Mesendoderm (in vitro differentiated cells): ENCODE measurements at regions not wholly inside any gene's neighbourhood (a gene's known extent, or its start where the extent isn't known, plus 50 kb on each side); places are given as distances from the start of the nearest gene placed in this dataset.

Experiments used
- DNase-seq: peaks from one replicate; pipeline ENCODE4 v3.0.0; 2013
- H2AK5ac ChIP-seq: 2 replicates; pipeline ENCODE4 v1.6.1; 2013; ENCODE audit warnings: low read length, inconsistent platforms
- H2BK120ac ChIP-seq: 2 replicates; pipeline ENCODE4 v1.6.1; 2013; ENCODE audit warnings: low read depth, mild to moderate bottlenecking, low read length, moderate library complexity, mixed read lengths
- H2BK15ac ChIP-seq: replicated peaks from 2 replicates; pipeline ENCODE4 v1.6.1; 2013; ENCODE audit warnings: low read depth, mild to moderate bottlenecking, moderate library complexity
- H2BK5ac ChIP-seq: 2 replicates; pipeline ENCODE4 v1.6.1; 2013; ENCODE audit warnings: low read length, inconsistent platforms
- H3K18ac ChIP-seq: 2 replicates; pipeline ENCODE4 v1.6.1; 2013; ENCODE audit warnings: mild to moderate bottlenecking, low read length, mixed read lengths
- H3K23ac ChIP-seq: one replicate; pipeline ENCODE4 v1.6.1; 2013; ENCODE audit warnings: low read length
- H3K27ac ChIP-seq: 2 replicates; pipeline ENCODE4 v1.5.1; 2013; ENCODE audit warnings: low read depth, mild to moderate bottlenecking, inconsistent platforms, low read length, moderate library complexity
- H3K27me3 ChIP-seq: 2 replicates; pipeline ENCODE4 v1.6.1; 2013; ENCODE audit warnings: low read length, control low read depth, mild to moderate bottlenecking, inconsistent platforms; ENCODE audit not compliant: insufficient read depth, poor library complexity
- H3K36me3 ChIP-seq: 2 replicates; pipeline ENCODE4 v1.6.1; 2013; ENCODE audit warnings: low read length, inconsistent platforms; ENCODE audit not compliant: control insufficient read depth, insufficient read depth
- H3K4ac ChIP-seq: one replicate; pipeline ENCODE4 v1.6.1; 2013; ENCODE audit warnings: low read depth, mild to moderate bottlenecking, low read length, moderate library complexity
- H3K4me1 ChIP-seq: 2 replicates; pipeline ENCODE4 v1.6.1; 2013; ENCODE audit warnings: low read depth, low read length, inconsistent platforms; ENCODE audit not compliant: control insufficient read depth
- H3K4me2 ChIP-seq: 2 replicates; pipeline ENCODE4 v1.6.1; 2013; ENCODE audit warnings: low read length
- H3K4me3 ChIP-seq: 2 replicates; pipeline ENCODE4 v1.5.1; 2013; ENCODE audit warnings: mild to moderate bottlenecking, low read length
- H3K56ac ChIP-seq: one replicate; pipeline ENCODE4 v1.6.1; 2013; ENCODE audit warnings: low read length
- H3K79me1 ChIP-seq: 2 replicates; pipeline ENCODE4 v1.6.1; 2013; ENCODE audit warnings: low read length, inconsistent platforms
- H3K79me2 ChIP-seq: 2 replicates; pipeline ENCODE4 v1.6.1; 2013; ENCODE audit warnings: mild to moderate bottlenecking, low read length; ENCODE audit not compliant: control insufficient read depth, insufficient read depth
- H3K9ac ChIP-seq: 2 replicates; pipeline ENCODE4 v1.6.1; 2013; ENCODE audit warnings: low read length, inconsistent platforms
- H4K5ac ChIP-seq: one replicate; pipeline ENCODE4 v1.6.1; 2013; ENCODE audit warnings: low read length
- H4K8ac ChIP-seq: one replicate; pipeline ENCODE4 v1.6.1; 2013; ENCODE audit warnings: low read depth, mild to moderate bottlenecking, control low read depth, low read length, moderate library complexity
- WGBS: extraction: QIAGEN DNeasy Blood & Tissue Kit; methylation state at CpG from one replicate; pipeline ENCODE4 v1.1.7; 2013; ENCODE audit warnings: low lambda C conversion rate, missing lambda C conversion rate; ENCODE audit not compliant: insufficient coverage; ENCODE audit errors: extremely low coverage; 5-methylcytosine and 5-hydroxymethylcytosine counted together

DNA sequence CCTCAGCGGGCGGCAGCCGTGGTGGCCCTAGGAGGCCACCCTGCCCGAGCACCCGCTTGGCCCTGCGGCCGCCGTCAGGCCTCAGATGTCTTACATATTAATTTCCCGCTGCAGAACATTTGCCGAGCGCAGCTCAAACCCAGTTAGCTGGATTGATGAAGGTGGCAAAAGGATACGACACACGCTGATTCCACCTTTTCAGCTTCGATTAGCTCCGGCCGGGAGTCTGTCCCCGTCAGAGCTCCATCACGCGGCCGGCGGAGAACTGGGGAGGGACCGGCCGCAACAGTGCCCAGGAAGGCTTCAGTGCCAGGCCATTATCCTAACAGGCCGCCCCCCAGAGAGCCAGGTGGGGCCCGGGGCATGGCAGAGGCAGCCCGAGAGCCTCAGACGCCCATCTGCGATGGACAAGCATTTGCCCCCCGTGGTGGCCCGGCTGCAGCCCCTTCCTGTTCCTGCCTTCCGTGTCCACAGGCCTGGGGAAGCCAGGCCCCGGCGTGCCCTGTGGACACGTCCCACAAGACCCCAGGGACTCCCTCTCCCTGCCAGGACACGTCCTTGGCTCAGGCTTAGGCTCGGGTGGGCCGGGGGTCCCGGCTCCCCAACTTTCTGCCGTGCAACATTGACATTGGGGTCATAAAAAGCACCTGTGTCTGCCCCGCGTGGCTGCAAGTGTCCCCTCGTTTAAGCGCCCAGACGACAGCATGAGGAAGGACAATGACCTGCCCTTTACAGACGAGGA is 133.8 kb upstream of the NKX1-1 start:
- no peaks in the 10 kb centered on the region for H3K27me3 ChIP-seq

DNA sequence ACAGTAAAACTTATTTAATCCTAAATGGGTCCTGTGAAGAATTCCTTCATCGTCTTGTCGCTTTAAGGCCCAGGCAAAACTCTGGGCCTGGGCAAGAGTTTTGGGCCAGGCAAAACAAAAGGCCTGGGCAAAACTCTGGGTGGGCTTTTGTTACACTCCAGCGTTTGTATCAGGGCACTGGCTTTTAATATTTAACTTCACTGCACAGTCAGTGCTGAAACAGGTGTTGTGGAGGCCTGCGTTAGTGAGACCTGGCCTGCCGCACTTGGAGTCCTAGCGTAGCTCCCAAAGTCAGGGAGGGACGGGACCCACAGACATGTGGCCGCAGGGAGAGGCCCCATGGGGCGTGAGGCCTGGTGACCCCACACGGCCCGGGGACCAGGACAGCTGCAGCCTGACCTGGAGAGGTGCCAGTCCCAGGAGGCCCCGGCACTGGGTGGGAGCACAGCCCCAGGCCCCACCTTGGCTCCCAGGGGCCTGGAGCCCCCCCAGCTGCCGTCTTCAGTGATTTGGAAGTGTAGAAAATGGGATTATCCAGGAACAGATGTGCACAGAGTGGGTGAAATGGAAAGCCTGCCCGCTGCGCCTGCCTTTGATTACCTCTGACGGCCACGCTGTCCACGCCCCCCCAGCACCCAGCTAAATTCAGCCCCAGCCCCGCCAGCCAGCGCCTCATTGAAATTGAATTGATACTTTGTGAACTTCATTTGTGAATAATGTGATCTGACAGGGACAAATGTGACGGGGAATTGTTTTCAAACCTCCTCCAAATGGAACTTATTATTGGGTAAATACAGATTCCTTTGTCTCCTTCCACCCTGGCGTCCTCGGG is 132.9 kb upstream of the NKX1-1 start:
- no peaks in the 10 kb centered on the region for H3K4me1 ChIP-seq
- H3K4ac ChIP-seq: no peak overlapping the region
- H2BK5ac ChIP-seq: no peak overlapping the region
- H2AK5ac ChIP-seq: no peak overlapping the region
- H3K9ac ChIP-seq: no peak overlapping the region
- no peak overlapping the region for H2BK15ac ChIP-seq
- H3K4me3 ChIP-seq: no peak overlapping the region
- no peak for DNase-seq
- no CpG with 5 or more reads among the region's 23 CpGs for WGBS
- H3K27ac ChIP-seq: no peak overlapping the region
- H3K79me1 ChIP-seq: no peaks in the 10 kb centered on the region
- no peaks in the 10 kb centered on the region for H3K79me2 ChIP-seq
- H3K36me3 ChIP-seq: no peaks in the 10 kb centered on the region
- H2BK120ac ChIP-seq: no peak overlapping the region
- no peak overlapping the region for H4K5ac ChIP-seq
- no peak overlapping the region for H3K4me2 ChIP-seq
- no peak overlapping the region for H3K18ac ChIP-seq
- no peak overlapping the region for H4K8ac ChIP-seq
- H3K27me3 ChIP-seq: no peaks in the 10 kb centered on the region
- no peak overlapping the region for H3K56ac ChIP-seq
- H3K23ac ChIP-seq: no peak overlapping the region

More for the DNA sequence above, 133.8 kb upstream of the NKX1-1 start:
- Histone ChIP-seq H3K4me1 (no peaks in the 10 kb centered on the region), H3K27ac (no peak overlapping the region), H3K9ac (no peak overlapping the region), H3K79me2 (no peaks in the 10 kb centered on the region), H4K5ac (no peak overlapping the region), H2BK5ac (no peak overlapping the region), H3K4me3 (no peak overlapping the region), H2AK5ac (no peak overlapping the region), H3K4me2 (no peak overlapping the region), H3K18ac (no peak overlapping the region), H3K79me1 (no peaks in the 10 kb centered on the region), H4K8ac (no peak overlapping the region), H3K4ac (no peak overlapping the region), H3K23ac (no peak overlapping the region), H2BK120ac (no peak overlapping the region), H3K36me3 (no peaks in the 10 kb centered on the region), H3K56ac (no peak overlapping the region), H2BK15ac (no peak overlapping the region)
- no peak for DNase-seq
- no CpG with 5 or more reads among the region's 45 CpGs for WGBS

DNA sequence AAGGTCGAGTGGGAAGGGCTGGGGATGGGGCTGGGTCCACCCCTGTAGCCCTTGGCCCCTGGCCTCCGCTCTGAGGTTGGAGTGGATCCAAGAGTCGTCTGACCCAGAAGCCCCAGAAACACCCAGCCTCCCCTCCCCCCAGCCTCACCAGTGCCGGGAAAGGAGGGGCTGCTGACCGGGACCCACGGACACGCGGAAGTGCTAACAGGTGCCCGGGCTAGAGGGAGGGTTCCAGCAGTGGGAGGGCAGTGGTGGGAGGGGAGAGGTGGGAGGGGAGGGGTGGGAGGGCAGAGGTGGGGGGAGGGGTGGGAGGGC is 131.8 kb upstream of the NKX1-1 start:
- H3K4me2 ChIP-seq: no peak overlapping the region
- no peak overlapping the region for H3K23ac ChIP-seq
- WGBS: no CpG with 5 or more reads among the region's 9 CpGs
- no peaks in the 10 kb centered on the region for H3K27me3 ChIP-seq
- H3K4ac ChIP-seq: no peak overlapping the region
- H2BK5ac ChIP-seq: no peak overlapping the region
- no peak overlapping the region for H4K8ac ChIP-seq
- no peak overlapping the region for H3K4me3 ChIP-seq
- no peaks in the 10 kb centered on the region for H3K36me3 ChIP-seq
- H4K5ac ChIP-seq: no peak overlapping the region
- no peak overlapping the region for H3K18ac ChIP-seq
- H3K9ac ChIP-seq: no peak overlapping the region
- H3K79me2 ChIP-seq: no peaks in the 10 kb centered on the region
- H3K56ac ChIP-seq: no peak overlapping the region
- H2BK15ac ChIP-seq: no peak overlapping the region
- no peaks in the 10 kb centered on the region for H3K4me1 ChIP-seq
- H2BK120ac ChIP-seq: no peak overlapping the region
- H3K79me1 ChIP-seq: no peaks in the 10 kb centered on the region
- no peak overlapping the region for H3K27ac ChIP-seq
- no peak overlapping the region for H2AK5ac ChIP-seq
- no peak for DNase-seq

DNA sequence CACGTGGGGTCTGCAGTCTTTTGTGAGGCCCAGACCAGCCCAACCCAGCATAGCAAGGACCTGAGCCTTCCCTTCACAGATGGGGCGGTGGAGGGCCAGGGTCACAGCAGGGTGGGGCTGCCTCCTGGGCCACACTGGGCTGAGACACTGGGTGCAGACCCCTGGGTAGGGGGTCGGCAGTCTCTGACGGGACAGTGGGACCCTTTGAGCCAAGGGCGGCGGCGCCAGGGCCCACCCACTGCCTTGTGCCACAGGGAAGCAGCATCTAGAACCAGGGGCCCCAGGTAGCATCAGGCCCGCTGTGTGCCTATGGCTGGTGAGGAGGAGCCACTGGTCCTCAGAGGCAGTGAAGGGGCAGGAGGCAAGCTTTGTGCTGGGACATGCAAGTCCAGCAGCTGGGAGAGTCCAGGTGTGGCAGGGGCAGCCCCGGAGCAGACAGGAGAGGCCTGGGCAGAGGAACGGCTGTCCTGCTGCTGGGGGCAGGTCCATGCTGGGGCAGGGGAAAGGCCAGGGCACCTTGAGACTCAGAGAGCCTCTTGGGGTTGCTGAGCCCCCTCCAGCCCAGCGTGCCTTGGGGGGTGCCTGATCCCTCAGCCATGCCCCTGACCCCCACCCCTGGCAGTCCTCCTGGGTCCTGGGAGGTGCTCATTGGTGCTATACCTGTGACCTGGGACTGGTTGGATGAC is 131.3 kb upstream of the NKX1-1 start:
- H3K79me1 ChIP-seq: no peaks in the 10 kb centered on the region
- H3K27me3 ChIP-seq: no peaks in the 10 kb centered on the region

DNA sequence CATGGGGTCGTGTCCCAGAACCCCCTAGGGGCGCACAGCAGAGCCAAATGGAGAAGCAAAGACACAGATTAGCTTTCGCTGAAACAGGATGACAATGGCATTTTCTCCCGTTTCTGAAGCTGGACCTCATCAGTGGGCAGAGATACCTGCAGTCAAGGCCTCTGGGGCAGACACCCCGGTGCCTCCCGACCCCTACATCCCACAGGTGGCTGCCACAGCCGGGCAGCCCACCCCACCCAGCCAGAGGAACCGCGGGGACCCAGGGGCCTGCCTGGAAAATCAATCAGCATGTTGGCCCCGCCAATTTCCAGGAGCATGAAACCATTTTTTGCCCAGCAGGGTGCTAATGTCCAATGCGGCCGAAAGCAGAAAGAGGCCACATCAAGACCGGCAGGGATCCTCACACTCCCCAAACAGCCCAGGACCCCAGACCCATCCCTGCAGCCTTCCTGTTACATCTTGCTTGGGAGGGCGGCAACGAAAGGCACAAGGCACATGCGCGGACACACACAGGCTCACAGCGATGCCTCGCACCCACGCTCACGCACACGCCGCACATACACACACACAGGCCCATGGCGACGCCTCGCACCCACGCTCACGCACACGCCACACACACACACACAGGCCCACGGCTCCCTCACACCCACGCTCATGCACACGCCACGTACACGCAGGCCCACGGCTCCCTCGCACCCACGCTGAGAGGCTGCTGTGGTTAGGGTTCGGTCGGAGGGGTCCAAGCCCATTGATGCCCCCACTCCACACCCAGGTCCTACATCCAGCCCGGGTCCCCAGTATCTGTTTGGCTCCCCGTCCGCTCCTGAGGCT is 130.6 kb upstream of the NKX1-1 start:
- H3K56ac ChIP-seq: no peak overlapping the region
- no peaks in the 10 kb centered on the region for H3K79me2 ChIP-seq
- no peaks in the 10 kb centered on the region for H3K4me1 ChIP-seq
- H3K23ac ChIP-seq: no peak overlapping the region
- H2BK120ac ChIP-seq: no peak overlapping the region
- DNase-seq: no peak
- no peak overlapping the region for H3K9ac ChIP-seq
- H3K36me3 ChIP-seq: no peaks in the 10 kb centered on the region
- no CpG with 5 or more reads among the region's 42 CpGs for WGBS
- H2AK5ac ChIP-seq: no peak overlapping the region
- no peak overlapping the region for H3K4me3 ChIP-seq
- no peak overlapping the region for H3K4me2 ChIP-seq
- no peak overlapping the region for H3K4ac ChIP-seq
- H2BK5ac ChIP-seq: no peak overlapping the region
- no peak overlapping the region for H3K27ac ChIP-seq
- H3K27me3 ChIP-seq: no peaks in the 10 kb centered on the region
- H3K18ac ChIP-seq: no peak overlapping the region
- H3K79me1 ChIP-seq: no peaks in the 10 kb centered on the region
- H4K5ac ChIP-seq: no peak overlapping the region
- no peak overlapping the region for H2BK15ac ChIP-seq
- H4K8ac ChIP-seq: no peak overlapping the region

More for the DNA sequence above, 131.3 kb upstream of the NKX1-1 start:
- Histone ChIP-seq H3K4me2 (no peak overlapping the region), H3K9ac (no peak overlapping the region), H3K4me1 (no peaks in the 10 kb centered on the region), H3K23ac (no peak overlapping the region), H3K79me2 (no peaks in the 10 kb centered on the region), H3K27ac (no peak overlapping the region), H3K56ac (no peak overlapping the region), H2BK5ac (no peak overlapping the region), H2BK120ac (no peak overlapping the region), H3K18ac (no peak overlapping the region), H3K4ac (no peak overlapping the region), H2AK5ac (no peak overlapping the region), H4K8ac (no peak overlapping the region), H2BK15ac (no peak overlapping the region), H3K36me3 (no peaks in the 10 kb centered on the region), H3K4me3 (no peak overlapping the region), H4K5ac (no peak overlapping the region)
- no peak for DNase-seq
- WGBS: no CpG with 5 or more reads among the region's 11 CpGs
